Fibroblast of peridontal ligament (primary cell): ENCODE measurements at regions not wholly inside any gene's neighbourhood (a gene's known extent, or its start where the extent isn't known, plus 50 kb on each side); places are given as distances from the start of the nearest gene placed in this dataset.

Experiments
- DNase-seq: peaks from one replicate; pipeline ENCODE4 v3.0.0-alpha.2; 2010; ENCODE audit errors: extremely low read depth

DNA sequence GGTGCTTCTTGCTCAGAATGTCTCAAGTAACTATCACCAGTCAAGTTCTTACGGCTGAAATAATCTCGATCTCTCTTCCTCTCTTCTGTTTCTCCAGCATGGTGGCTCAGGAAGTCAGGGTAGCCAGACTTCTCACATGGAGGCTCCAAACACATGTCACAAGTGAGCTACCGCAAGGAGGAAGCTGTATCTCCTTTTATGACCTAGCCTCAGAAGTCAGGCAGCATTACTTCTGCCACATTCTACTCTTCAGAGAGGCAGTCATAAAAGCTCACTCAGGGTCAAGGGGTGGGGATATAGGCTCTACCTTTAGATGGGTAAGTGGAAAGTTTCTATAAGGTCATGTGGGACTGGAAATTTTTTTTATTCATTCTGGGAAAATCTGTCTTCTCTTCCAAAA is 86.6 kb upstream of the NEO1 start:
- DNase-seq: no peak

DNA sequence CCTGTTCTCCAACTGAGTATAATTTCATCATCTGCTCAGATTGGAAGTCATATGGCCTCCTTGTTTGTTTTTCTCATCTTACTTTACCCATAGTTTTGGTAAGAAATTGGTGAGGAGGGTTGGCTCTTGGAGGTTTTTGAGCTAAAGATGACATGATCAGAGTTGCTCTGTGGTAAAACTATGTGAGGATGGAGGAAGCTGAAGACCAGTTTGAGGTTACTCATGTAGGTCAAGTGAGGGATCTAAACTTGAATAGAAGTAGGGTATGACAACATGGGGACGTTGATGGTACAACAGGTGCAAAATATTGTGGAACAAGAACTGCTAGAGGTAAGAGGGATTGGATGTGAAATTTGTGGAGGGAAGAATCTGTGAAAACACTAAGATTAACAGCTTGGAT is 87.7 kb upstream of the NEO1 start:
- no peak for DNase-seq

DNA sequence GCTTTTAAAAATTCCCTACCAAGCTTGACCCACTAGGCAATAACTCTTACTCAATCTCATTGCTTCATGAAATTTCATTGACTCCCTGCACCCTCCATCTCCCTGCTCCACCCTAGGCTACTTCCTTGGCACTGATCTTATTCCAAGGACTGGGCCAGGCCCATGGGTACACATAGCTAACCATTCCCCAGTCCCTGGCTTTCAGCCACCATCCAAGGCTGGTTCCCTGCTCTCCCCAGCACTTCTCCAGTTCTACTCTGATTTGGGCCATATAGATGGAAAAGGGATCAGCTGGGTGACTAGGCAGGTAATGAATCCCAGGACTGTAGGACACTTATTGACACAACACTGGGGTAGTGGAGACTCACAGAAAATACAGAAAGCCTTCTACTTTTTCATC is 88.1 kb upstream of the NEO1 start:
- no peak for DNase-seq

DNA sequence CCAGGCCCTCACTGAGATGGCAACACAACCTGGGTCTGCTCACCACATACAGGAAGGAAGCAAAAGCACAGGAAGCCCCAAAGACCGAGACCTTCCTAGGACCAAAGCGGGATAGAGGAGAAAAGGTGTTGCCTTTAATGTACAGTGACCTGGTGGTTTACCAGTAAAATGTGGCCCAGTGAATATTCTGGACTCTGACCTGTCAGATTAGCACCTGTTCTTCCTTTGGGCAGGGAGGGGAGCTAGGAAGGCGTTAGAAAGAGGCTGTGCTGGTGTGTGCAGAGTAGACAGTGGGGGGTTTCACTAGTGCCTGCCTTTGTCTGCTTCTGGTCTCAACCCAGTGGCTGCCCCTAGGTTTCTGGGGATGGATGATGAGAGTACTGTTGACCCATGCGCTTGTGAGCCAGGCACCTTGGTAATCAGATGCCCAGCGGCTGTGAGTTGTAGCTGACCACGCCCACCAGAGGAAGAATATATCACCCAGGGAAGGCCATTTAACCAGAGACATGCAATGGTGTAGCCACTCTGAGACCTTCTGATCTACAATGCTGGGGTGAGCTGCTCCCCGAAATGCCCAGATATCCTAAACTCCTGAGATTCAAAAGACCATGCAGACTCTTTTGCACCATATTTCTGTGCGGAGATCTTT is 90.1 kb upstream of the NEO1 start:
- DNase-seq: no peak

DNA sequence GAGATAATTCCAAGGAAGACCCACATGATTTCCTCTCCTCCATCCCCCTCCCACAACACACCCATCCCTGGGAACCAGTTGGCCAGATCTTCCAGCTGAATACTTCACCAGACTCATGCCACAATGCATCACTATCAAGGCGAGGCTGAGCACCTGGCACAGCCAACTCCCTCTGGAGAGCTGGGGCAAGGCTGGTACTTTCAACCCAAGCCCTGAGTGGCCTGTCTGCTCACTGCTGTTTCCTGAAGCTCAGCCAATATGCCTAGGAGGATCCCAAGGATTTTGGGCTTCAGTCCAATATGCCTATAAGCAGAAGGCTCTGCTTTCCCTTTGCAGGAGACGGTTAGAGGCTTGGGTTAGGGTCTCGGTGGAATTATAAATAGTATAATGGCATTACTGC is 90.9 kb upstream of the NEO1 start:
- no peak for DNase-seq

DNA sequence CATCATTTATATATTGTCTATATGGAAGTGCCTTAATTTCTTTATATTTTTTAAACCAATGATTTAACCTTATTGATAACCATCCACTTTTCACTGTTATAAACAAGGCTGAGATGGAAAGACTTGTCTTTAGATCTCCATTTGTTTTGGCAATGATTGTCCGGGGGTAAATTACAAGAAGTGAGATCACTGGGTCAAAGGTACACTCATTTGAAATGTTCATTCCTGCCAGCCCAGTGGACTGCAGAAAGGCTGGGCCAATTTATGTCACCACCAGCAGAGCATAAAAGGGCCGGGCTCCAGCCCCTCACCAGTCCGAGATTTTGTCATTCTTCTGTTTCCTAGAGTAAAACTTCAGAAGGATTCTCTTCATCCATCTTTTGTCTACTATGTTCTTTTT is 93.6 kb upstream of the NEO1 start:
- DNase-seq: no peak

DNA sequence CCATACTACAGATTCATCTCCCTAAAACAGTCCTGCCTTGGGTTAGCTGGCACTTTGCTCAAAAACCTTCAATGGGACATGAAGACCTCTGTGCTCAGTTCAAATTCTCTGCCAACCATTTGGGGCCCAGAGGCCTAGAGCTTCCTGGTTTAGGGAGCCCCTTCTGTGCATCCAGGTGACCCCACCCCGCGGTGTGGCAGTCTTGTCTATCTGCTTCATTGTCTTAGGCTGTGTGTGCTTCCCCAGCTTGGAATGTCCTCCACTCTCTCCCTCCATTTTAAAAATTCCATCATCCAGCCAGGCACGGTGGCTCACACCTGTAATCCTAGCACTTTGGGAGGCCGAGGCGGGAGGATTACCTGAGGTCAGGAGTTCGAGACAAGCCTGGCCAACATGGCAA is 99.0 kb upstream of the NEO1 start:
- no peak for DNase-seq

DNA sequence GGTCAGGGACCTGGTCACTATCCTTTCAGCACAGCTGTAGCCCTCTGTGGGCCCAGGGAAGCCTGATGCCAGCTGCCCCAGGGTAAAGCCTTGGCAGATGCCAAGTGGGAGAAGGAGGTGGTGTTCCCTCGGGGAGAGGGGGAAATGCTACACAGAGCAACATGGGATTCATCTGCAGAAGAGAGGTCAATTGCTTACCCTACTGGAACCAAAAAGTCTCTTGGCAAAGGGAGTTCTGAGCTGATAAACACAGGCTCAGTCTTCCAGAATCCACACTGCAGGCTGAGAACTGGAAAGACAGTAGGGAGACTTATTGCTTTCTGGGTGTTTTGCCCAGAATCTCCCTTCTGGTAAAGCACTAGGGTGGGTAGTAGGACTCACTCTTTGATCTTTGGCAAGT is 100.1 kb upstream of the NEO1 start:
- DNase-seq: no peak

DNA sequence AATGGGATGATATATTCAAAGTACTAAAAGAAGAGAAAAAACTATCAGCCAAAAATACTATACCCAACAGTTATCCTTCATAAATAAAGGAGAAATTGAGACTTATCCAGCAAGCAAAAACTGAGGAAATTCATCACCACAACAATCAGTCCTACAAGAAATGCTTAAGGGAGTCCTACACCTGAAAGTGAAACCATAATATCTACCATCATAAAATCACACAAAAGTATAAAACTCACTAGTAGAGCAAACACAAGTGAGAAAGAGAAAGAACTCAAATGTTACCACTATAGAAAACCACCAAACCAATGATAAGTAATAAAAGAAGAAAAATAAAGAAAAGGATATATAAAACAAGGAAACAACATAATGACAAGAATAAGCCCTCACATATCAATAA is 103.6 kb upstream of the NEO1 start:
- no peak for DNase-seq

DNA sequence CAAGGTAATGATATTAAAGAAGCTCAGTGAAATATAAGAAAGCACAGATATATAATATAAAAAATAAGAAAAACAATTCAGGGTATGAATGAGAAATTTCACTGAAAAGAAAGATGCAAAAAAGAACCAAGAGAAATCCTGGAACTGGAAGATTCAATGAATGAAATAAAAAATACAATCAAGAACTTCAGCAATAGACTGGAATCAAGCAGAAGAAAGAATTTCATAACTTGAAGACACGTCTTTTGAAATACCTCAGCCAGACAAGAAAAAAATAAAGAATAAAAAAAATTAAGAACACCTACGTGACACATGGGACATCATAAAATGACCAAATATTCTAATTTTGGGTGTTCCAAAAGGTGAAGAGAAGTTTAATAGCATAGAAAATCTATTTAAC is 104.6 kb upstream of the NEO1 start:
- DNase-seq: no peak

DNA sequence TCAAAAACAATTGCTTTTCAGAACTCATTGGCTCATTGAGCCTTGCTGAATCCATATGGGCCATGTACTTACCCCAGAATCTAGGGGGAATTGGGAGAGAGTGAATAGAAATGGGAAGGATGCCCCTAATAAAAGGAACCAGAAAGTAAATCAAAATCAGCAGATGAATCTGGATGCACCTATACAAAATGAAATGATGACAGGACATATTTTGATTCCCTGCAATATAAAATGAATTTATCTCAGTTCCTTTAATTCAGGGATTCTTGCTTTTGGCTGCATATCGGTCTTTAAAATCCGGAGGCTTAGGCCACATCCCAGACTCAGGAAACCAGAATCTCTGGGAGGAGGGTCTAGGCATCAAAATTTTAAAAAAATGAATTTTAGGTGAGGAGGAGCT is 107.7 kb upstream of the NEO1 start:
- no peak for DNase-seq

DNA sequence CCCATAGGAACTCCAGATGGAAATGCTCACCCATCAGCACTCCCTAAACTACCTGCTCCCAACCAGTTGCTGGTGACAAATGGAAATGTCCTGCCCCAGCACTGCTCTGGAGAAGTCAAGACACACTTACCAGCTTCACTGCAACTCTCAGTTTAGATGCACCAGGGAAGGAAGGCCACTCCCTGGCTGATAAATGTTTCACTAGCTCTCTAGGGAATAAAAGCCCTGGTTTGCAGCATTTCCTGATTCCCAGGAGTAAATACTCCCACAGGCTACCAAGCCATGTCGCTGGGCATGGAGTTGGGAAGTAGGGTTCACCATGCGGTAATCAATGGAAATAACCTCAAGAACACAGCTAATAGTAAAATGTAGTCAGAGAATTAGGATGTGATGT is 112.0 kb upstream of the NEO1 start:
- DNase-seq: no peak

DNA sequence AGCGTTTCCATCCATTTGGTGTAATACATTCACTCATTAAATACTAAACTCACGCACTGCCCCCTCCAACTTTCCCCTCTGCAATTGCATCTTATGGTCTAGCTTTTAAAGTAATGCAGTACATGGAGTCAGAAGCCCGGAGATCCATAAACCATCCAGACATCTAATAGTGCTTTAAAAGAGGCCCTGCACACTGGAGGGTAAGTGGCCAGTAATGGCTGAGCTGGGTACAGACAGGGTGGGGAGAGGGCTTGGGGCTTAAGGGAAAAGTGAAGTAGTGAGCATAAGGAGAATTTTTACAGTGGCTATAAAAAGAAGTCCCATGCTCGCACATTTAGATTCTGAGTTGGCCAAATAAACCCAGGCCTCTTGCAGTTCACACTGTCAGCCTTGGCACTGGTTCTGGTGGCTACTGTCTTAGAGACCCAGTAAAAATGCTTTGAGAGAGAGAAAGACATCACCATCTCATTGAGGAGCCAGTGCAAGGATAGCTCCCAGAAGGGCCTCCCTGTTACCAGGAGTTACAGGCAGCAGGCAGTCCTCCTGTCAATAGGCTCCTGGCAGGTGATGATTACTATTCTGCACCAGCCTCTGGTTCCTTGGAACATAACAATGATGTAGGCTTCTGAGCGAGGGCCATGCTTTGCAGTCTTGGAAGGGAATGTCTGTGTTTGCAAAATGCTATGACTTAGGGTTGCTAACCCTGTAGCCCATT is 112.6 kb upstream of the NEO1 start:
- DNase-seq: no peak

DNA sequence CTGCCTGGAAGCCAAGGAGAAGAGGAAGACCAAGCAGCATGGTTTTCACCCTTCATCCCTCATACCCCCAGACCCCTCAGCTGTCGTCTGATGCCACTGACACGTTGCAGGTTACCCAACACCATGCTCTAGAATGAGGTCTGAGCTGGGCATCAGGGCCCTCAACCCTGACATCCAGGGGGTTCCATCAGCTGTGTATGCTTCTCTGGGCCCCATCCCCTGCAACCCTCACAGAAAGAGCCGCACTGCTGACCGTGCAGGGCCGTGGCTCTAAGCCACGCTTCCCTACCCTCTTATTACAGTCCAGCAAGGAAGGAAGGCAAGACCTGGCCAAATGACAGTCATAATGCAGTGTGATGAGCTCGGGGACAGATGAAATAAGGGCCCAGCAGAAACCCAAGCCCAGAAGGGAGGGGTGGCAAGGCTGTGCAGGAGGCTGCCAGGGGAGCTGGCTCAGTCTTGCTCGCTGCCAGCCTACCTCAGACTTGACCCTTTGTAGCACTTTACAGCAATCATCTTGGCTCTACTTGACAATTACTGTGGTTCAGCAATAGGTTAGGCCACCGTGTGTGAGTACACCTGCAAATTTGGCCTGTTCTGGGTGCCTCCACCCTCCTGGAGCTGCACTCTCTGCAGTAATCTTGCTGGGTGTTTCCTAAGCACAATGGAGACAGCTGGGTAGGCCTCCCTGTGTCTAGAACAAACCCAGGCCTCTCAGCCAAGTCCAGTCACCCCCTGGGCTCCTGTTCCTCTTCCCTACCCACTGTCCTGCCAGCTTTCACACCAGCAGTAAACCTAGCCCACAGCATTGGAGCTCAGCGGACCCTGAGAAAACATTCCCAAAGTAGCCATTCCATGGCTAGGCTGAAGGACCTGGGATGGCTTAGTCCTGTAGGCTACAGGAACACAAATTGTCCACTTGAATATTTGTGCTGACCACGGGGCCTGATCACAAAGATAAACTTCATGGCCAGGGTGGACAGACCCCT is 115.3 kb upstream of the NEO1 start:
- DNase-seq: no peak

DNA sequence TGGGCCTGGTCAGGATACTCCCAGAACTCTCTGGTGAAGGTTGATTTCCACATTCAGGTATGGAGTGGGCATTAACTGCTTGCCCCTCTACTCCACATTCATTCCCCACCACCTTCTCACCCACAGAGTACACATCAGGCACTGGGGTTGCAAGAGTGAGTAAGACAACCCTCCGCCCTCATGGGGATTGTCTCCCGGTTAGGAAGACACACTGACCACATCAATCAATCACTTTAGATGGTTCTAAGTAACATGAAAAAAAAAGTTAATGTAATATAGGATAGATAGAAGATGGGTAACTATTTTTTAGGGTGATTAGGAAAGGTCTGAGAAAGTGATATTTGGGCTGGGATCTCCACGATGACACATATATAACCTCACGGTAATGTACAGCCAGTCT is 116.0 kb upstream of the NEO1 start:
- DNase-seq: no peak

DNA sequence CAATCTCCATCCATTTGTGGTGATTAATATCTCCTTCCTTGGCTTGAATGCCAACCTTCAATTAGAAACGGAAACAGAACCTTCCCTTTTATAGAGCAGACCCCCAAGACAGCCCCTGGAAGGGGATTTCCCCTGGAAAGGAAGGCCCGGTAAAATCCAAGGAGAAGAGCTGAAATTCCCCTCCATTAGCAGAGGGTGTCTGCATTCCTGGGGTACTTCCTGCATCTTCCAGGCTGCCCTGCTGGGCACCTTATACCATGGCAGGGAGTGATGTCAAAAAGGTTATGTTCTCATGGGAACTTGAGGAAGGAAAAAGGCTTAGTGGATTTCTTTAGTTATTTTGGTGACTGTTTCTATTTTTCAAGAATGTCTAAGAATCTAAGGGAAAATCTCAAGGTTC is 116.7 kb upstream of the NEO1 start:
- no peak for DNase-seq

DNA sequence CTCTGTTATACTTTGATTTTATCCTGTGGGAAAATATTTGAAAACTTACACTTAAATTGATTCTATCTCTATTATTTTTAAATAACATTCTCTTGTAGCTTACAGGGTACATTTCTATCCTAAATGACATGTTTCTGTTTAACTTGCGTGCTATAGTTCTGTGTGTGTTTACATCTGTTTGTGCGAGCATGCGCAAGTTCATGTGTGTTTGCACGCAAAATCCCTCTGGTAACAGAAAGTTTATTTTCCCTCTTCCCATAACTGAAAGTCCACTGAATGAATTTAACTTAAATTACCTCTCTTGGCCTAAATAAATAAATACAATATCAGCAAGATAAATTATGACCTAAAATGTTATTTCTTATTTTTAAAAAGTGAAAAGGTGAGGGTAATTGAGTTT is 117.3 kb upstream of the NEO1 start:
- peak; percentile 71 for DNase-seq

DNA sequence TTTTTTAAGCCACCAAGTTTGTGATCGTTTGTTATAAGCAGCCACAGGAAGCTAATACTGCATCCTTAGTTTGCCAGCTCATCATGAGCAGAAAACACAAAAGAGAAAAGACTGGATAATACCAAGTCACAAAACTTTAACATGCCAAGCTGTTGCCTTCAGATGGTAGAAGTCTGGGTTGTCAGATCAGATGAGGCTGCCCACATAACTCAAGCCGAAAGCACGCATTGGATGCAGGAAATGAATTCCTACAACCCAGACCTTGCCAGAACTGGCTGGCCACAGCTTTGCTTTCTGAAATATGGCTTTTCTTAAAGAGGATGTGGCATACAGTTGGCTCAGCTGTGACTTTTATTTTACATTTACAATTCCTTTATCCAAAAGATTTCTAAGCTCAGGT is 118.3 kb upstream of the NEO1 start:
- DNase-seq: peak; percentile 64

DNA sequence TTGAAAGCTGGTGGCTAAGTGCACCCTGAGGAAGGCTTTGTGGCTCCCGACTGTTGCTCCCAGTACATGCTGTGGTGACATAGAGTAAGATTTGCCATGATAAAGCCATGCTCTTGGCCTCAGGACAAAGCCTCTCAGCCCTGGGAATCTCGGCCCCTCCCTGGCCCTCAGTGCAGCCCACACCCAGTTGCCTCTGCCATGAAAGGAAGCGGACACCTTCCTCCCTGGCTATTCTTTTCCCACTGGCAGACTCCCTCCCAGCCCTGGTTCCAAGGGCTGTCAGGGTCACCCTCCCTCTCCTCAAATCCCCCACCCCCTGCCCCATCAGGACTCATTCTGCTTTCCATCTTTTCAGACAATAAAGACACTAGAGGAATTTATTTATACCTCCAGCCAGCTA is 119.8 kb upstream of the NEO1 start:
- no peak for DNase-seq

DNA sequence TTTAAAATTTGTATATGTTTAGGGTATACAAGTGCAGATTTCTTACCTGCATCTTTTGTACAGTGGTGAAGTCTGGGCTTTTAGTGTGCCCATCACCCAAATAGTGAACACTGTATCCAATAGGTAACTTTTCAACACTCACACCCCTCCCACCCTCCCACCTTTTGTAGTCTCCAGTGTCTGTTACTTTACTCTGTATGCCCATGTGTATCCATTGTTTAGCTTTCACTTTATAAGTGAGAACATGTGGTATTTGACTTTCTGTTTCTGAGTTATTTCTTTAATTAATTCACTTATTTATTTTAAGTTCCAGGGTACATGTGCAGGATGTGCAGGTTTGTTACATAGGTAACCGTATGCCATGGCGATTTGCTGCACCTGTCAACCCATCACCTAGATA is 124.8 kb upstream of the NEO1 start:
- DNase-seq: no peak

DNA sequence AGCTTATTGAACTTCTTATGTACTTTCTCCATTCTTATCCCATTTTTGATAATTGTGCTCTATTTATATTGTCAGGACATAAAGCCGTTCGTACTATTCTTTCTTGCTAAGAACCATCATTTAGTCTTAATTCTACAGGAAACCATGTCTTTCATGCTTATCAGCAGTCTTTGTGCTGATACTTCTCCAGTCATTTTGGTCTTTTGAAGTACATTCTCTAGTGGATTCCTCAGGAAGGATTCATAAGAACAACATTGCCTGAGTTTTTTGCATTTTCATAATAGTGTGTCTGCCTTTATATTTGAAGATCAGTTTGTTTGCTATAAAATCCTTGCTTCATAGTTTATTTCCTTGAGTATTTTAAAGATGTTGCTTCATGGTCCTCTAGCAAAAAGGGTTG is 126.6 kb upstream of the NEO1 start:
- peak; percentile 4 for DNase-seq

DNA sequence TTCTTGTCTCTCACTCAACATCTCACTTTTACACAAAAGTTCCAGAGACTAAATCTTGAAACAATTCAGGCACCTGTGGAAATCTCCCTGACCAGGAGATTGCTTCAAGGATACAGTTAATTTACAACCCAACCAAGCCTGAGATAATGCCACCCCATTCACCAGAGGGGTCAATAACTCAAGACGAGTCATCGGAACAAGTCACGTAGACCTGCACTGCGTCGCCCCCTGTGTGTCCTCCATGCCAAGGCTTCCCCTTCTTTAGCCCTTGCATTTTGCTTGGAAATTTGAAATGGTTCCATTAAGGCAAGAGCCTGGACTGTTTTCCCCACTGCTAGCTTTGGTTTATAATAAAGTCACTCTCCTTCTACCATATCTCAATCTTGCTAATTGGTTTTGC is 129.0 kb upstream of the NEO1 start:
- DNase-seq: no peak

DNA sequence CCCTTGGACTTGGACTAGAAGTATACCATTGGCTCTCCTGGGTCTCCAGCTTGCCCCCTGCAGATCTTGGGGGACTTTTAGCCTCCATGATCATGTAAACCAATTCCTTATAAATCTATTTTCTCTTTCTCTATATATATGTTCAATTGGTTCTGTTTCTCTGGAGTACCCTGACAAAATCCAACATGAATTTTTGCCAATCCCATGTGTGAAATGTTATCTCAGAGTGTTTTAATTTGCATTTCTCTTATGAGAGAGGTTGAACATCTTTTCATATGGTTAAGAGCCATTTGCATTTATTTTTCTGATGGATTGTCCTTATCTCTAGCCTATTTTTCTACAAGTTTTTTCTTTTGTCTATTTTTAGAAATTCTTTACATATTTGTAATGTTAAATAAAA is 131.7 kb upstream of the NEO1 start:
- DNase-seq: no peak
